Colonic mucosa (tissue), 4 donors: ENCODE measurements at regions not wholly inside any gene's neighbourhood (a gene's known extent, or its start where the extent isn't known, plus 50 kb on each side); places are given as distances from the start of the nearest gene placed in this dataset.

Experiments
- DNase-seq: peaks from one replicate; pipeline ENCODE4 v3.0.0-alpha.2; 2020
- H3K27ac ChIP-seq: fragments of 200-600 bp; one replicate; pipeline ENCODE4 v1.8.0; 2021
- H3K27me3 ChIP-seq: fragments of 200-600 bp; one replicate; pipeline ENCODE4 v1.8.0; 2021
- H3K36me3 ChIP-seq: fragments of 200-600 bp; one replicate; pipeline ENCODE4 v1.8.0; 2021
- H3K4me1 ChIP-seq: fragments of 200-600 bp; one replicate; pipeline ENCODE4 v1.8.0; 2021; ENCODE audit warnings: mild to moderate bottlenecking
- H3K4me3 ChIP-seq: fragments of 200-600 bp; one replicate; pipeline ENCODE4 v1.8.0; 2021
- H3K9ac ChIP-seq, 2 donors: one replicate each; pipeline ENCODE4 v1.7.0; 2013; ENCODE audit warnings: control low read depth in 2 of 2, low read depth in 2 of 2, low read length in 2 of 2
- H3K9me3 ChIP-seq: fragments of 200-600 bp; one replicate; pipeline ENCODE4 v1.8.0; 2021
- CTCF ChIP-seq: fragments of 200-600 bp; IDR thresholded peaks from one replicate; pipeline ENCODE4 v1.8.0; 2022; ENCODE audit warnings: antibody characterized with exemption, mild to moderate bottlenecking
- intact Hi-C: fragments of 100-400 bp; cut with DNase I; formaldehyde crosslinking; loops from one replicate; pipeline ENCODE4 v1.14.1; 2022
- donor health status: healthy.
- donor health status: DM: no; HTN: no; CAD: no.
- donor health status: DM: no; HTN: no; CAD: no.

- Histone ChIP-seq H3K9ac (no peak overlapping the region), H3K27ac (no peak overlapping the region), H3K27me3 (no peaks in the 10 kb centered on the region), H3K4me1 (no peaks in the 10 kb centered on the region), H3K4me3 (no peak overlapping the region), H3K9me3 (no peaks in the 10 kb centered on the region), H3K36me3 (no peaks in the 10 kb centered on the region)
- intact Hi-C loops: no loop called here
- no peak for TF ChIP-seq CTCF
- DNase-seq: no peak
These were observed 560.0 kb upstream of the CDH4 start for GRCh38 chr20:60691966-60692615.

GRCh38 chr20:60693496-60694133 is 558.4 kb upstream of the CDH4 start:
- H3K27ac ChIP-seq: no peak overlapping the region
- H3K9me3 ChIP-seq: no peaks in the 10 kb centered on the region
- H3K4me3 ChIP-seq: no peak overlapping the region
- H3K36me3 ChIP-seq: no peaks in the 10 kb centered on the region
- H3K9ac ChIP-seq: no peak overlapping the region
- intact Hi-C loops: no loop called here
- DNase-seq: no peak
- no peak for TF ChIP-seq CTCF
- H3K27me3 ChIP-seq: no peaks in the 10 kb centered on the region
- H3K4me1 ChIP-seq: no peaks in the 10 kb centered on the region

- H3K27me3 ChIP-seq: no peaks in the 10 kb centered on the region
- no peaks in the 10 kb centered on the region for H3K4me1 ChIP-seq
- no peak for TF ChIP-seq CTCF
- no peak overlapping the region for H3K9ac ChIP-seq
- intact Hi-C loops: no loop called here
- H3K27ac ChIP-seq: no peak overlapping the region
- H3K36me3 ChIP-seq: no peaks in the 10 kb centered on the region
- H3K4me3 ChIP-seq: no peak overlapping the region
- no peak for DNase-seq
- no peaks in the 10 kb centered on the region for H3K9me3 ChIP-seq
These were observed 557.3 kb upstream of the CDH4 start for GRCh38 chr20:60694763-60695162.

- Histone ChIP-seq H3K27ac (no peak overlapping the region), H3K4me3 (no peak overlapping the region), H3K9ac (no peak overlapping the region), H3K9me3 (no peaks in the 10 kb centered on the region), H3K36me3 (no peaks in the 10 kb centered on the region), H3K4me1 (no peaks in the 10 kb centered on the region), H3K27me3 (no peaks in the 10 kb centered on the region)
- no peak for TF ChIP-seq CTCF
- intact Hi-C loops: no loop called here
- no peak for DNase-seq
These were observed 556.6 kb upstream of the CDH4 start for GRCh38 chr20:60695226-60696000.

- intact Hi-C loops: no loop called here
- no peak overlapping the region for H3K27ac ChIP-seq
- no peaks in the 10 kb centered on the region for H3K27me3 ChIP-seq
- TF ChIP-seq CTCF: no peak
- H3K36me3 ChIP-seq: no peaks in the 10 kb centered on the region
- no peak for DNase-seq
- H3K4me3 ChIP-seq: no peak overlapping the region
- no peak overlapping the region for H3K9ac ChIP-seq
- H3K4me1 ChIP-seq: no peaks in the 10 kb centered on the region
- no peaks in the 10 kb centered on the region for H3K9me3 ChIP-seq
These were observed 554.8 kb upstream of the CDH4 start for GRCh38 chr20:60697252-60697651.
